ENCODE measurements at regions not wholly inside any gene's neighbourhood (a gene's known extent, or its start where the extent isn't known, plus 50 kb on each side); places are given as distances from the start of the nearest gene placed in this dataset.
A peak's percentile ranks its signal among the peaks of the same experiment; 100 is the strongest.
"Not testable (repeated sequence)": the region's sequence is repeated elsewhere in the genome, so short reads cannot be mapped to it uniquely, and the experiment has no call there.

- DNase-seq (ENCODE audit: low read depth), result no peak
These were observed 577.8 kb upstream of the SLITRK5 start for GRCh38 chr13:87093399-87093798.

DNA sequence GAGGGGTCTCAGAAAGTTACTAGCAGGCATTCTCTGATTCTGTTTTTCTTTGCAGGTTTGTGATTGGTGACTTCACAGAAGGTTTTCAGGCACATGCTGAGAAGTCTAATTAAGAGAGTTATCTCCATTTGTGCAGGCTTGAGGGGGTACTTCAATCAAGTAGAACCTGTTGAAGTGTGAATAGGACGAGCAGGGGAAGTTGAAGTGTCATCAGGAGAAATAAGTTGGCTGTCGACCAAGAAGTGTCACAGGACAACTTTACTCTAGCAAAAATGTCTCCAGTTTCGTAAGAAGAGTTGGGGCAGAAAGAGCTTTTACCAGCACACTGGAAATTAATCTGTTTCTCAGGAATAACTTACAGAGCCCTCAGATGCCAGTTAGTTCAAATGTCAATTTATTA lies 576.5 kb upstream of the SLITRK5 start:
- no peak for DNase-seq (ENCODE audit: low read depth)

GRCh38 chr13:87100431-87100830 lies 570.7 kb upstream of the SLITRK5 start:
- no peak for DNase-seq (ENCODE audit: low read depth)

GRCh38 chr13:87107651-87108050 lies 563.5 kb upstream of the SLITRK5 start:
- no peak for DNase-seq (ENCODE audit: low read depth)

DNA sequence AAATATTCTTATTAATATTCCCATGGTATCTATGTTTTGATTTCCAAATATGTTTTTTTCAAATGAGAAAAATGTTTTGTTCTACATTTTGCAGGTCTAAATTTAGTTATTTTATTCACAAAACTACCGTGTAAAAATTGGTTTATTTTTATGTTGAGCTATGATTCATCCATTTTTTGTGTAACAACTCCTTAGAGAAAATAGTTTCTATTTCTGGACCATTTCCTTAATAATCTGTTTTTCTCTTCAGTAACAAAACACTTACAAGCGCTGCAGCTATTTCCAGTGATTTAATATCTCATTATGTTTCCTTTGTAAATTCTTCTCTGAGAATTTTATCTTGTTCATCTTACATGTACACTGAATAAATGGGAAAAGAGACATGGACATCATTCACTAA lies 550.7 kb upstream of the SLITRK5 start:
- peak; percentile 33 for DNase-seq (ENCODE audit: low read depth)

- peak; percentile 45 for DNase-seq (ENCODE audit: low read depth)
These were observed 548.6 kb upstream of the SLITRK5 start for GRCh38 chr13:87122551-87122950.

GRCh38 chr13:87123987-87124784 lies 547.0 kb upstream of the SLITRK5 start:
- peak; percentile 100 for DNase-seq (ENCODE audit: low read depth)

GRCh38 chr13:87124785-87125074 lies 546.4 kb upstream of the SLITRK5 start:
- DNase-seq (ENCODE audit: low read depth), result no peak

- DNase-seq (ENCODE audit: low read depth), result peak; percentile 78
These were observed 543.1 kb upstream of the SLITRK5 start for GRCh38 chr13:87128036-87128435.

DNA sequence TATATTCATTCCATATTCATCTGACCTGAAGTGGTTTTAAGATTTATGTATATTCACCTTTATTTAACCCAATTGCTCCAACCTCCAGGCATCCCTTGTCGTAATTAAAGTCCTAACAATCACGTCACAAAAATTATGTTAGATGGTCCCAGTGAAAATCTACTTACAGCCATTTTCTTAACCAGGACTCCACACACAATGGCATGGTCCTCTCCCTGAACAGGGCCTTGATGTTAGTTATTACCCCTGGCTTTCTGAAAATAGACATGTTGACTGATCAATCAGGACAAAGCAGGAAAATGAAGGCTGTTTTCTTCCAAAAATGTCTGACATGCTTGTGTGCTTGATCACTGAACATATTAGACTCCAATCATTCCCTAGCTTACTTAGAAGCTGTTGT lies 542.7 kb upstream of the SLITRK5 start:
- DNase-seq (ENCODE audit: low read depth), result no peak

DNA sequence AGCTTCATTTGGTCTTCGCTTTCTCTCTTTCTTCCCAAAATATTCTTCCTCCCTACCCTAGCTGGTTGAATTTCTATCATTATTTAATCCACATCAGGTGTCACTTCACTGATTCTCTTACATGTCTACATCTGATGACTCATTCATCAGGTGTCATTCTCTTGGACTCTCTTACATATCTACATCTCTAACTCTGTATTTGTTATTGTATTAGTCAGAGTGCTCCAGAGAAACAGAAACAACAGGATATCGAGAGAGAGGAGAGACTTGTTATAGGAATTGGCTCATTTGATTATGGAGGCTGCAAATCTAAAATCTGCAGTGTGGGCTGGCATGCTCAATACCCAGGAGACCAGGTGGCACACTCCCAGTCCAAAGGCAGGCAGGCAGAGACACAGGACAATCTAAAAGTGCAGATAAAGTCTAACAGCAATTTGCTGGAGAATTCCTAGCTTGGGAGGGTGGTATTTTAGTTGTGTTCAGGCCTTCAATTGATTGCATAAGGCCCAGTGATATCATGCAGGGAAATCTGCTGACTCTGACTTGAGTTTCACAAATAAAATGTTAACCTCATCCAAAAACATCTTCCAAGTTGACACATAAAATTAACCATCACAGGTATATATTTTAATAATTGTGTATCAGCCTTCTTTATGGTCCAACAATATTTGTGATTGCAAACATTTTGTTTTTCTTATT lies 541.4 kb upstream of the SLITRK5 start:
- DNase-seq (ENCODE audit: low read depth), result peak; percentile 56

DNA sequence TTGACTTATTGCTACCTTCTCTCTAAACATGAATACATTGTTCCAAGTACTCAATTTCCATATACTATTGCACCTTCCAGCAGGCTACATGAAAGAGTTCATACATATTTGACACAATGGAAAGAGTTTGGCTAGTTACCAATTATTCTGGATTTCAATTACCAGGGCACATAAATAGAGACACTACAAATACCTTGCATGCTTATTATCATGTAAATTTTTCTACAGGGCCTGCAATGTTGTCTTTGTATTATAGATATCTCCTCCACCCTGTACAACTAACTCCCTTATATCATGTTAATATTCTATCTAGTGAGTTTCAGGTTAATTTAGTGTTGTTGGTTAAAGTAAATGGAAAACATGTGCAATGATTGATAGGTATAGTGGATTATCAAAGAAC lies 540.7 kb upstream of the SLITRK5 start:
- no peak for DNase-seq (ENCODE audit: low read depth)

GRCh38 chr13:87131611-87132010 lies 539.6 kb upstream of the SLITRK5 start:
- DNase-seq (ENCODE audit: low read depth), result no peak

- no peak for DNase-seq (ENCODE audit: low read depth)
These were observed 532.3 kb upstream of the SLITRK5 start for GRCh38 chr13:87138866-87139265.

GRCh38 chr13:87147076-87147475 lies 524.1 kb upstream of the SLITRK5 start:
- peak; percentile 79 for DNase-seq (ENCODE audit: low read depth)

DNA sequence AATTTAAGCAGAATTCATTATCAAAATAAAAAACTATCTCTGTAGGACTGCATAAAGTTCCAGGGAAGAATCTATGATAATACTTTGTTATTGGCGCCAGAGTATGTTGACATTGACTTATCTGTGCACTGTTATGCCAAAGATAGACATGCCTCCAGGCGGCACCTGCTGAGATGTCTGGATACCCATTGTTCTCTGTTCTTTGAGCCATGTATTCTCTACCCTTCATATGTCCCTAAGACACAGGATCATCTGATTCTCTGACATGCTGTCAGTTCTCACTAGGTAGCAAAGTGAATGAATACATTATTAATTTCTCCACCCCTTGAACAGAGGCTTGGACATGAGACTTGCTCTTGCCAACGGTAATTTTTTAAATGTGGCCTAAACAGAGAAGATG lies 517.8 kb upstream of the SLITRK5 start:
- DNase-seq (ENCODE audit: low read depth), result no peak

DNA sequence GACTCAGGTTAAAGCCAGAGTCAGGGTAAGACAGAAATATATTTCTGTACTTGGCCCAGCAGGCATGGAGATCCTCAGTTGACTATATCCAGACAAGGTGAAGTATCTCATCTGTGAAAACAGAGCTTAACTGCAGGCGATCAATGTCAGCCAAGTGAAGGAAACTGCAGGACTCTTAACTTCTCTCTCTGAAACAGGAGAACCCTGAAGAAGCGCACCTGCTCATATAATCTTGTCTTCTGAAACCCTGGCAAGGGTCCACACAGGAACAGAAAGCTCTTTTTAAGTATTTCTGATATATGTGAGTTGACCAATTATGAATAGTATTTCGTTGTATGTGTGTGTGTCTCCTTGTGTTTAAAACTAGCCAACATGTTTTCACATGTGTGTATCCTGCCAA lies 504.8 kb upstream of the SLITRK5 start:
- DNase-seq (ENCODE audit: low read depth), result no peak

DNA sequence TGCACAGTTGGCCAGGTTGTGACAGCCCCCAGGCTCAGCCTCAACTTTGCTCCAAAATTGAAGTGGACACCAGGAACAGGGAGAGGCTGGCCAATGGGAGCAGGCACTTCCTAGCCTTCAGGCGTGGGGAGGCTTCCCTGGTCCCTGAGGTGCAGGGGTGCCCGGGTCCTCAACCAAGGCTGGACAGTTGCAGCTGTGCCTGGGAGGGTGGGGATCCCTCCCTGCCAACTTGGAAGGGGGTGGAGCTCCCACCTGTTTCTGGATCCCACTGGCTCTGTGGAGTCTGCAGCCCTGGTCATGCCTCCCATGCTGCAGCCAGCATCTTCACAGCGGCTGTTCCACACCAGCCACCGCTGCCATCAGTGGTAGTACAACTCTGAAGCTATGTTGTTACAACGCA lies 502.8 kb upstream of the SLITRK5 start:
- no peak for DNase-seq (ENCODE audit: low read depth)

- DNase-seq (ENCODE audit: low read depth), result no peak
These were observed 501.8 kb upstream of the SLITRK5 start for GRCh38 chr13:87169337-87169736.

GRCh38 chr13:87172166-87172835 lies 498.9 kb upstream of the SLITRK5 start:
- DNase-seq (ENCODE audit: low read depth), result peak; percentile 84

DNA sequence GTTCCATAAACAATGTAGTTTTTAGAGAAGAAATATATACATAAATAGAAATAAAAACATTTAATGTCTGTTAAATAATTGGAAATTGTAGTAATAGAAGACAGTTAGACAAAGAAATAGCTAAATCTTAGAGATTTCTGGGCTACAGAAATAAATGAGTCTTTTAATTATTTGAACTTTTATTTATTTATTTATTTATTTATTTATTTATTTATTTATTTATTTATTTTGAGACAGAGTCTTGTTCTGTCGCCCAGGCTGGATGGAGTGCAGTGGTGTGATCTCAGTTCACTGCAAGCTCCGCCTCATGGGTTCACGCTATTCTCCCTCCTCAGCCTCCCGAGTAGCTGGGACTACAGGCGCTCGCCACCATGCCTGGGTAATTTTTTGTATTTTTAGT lies 486.0 kb upstream of the SLITRK5 start:
- DNase-seq (ENCODE audit: low read depth), result not testable (repeated sequence)

GRCh38 chr13:87186647-87187046 lies 484.5 kb upstream of the SLITRK5 start:
- not testable (repeated sequence) for DNase-seq (ENCODE audit: low read depth)

- not testable (repeated sequence) for DNase-seq (ENCODE audit: low read depth)
These were observed 479.7 kb upstream of the SLITRK5 start for GRCh38 chr13:87191485-87191884.

Data from amniotic epithelial cell (primary cell).